ENCODE measurements at regions not wholly inside any gene's neighbourhood (a gene's known extent, or its start where the extent isn't known, plus 50 kb on each side); places are given as distances from the start of the nearest gene placed in this dataset.

DNA sequence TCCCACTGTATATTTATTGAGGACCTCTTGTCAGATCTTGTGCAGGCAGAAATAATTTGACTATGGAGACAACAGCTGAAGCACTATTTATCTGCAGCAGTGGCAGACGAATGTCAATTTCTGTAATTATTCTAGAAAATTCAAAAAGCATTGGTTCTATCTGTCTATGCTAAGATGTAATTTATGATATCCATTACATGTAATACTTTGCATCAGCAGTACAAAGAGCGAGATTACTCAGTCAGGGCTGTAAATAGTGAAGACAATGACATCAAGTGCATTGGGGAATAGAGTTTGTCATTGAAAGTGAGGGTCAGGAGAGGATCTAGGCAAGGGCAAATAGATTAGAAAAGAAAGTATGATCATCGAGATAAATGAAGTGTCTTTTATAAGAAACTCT, 508.2 kb downstream of the ZWINT start:
- TF ChIP-seq, protein P1, sequence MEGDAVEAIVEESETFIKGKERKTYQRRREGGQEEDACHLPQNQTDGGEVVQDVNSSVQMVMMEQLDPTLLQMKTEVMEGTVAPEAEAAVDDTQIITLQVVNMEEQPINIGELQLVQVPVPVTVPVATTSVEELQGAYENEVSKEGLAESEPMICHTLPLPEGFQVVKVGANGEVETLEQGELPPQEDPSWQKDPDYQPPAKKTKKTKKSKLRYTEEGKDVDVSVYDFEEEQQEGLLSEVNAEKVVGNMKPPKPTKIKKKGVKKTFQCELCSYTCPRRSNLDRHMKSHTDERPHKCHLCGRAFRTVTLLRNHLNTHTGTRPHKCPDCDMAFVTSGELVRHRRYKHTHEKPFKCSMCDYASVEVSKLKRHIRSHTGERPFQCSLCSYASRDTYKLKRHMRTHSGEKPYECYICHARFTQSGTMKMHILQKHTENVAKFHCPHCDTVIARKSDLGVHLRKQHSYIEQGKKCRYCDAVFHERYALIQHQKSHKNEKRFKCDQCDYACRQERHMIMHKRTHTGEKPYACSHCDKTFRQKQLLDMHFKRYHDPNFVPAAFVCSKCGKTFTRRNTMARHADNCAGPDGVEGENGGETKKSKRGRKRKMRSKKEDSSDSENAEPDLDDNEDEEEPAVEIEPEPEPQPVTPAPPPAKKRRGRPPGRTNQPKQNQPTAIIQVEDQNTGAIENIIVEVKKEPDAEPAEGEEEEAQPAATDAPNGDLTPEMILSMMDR (IDR thresholded peaks at IDR 0.05; ENCODE audit: insufficient read depth, low read depth, low read length) = no peak
- no peak for TF ChIP-seq EZH2 (IDR thresholded peaks at IDR 0.05; ENCODE audit: insufficient read depth, low read length)

All from astrocyte (in vitro differentiated cells and primary cell).